MCF 10A (cell line): ENCODE measurements at regions not wholly inside any gene's neighbourhood (a gene's known extent, or its start where the extent isn't known, plus 50 kb on each side); places are given as distances from the start of the nearest gene placed in this dataset.
"Not testable (repeated sequence)": the region's sequence is repeated elsewhere in the genome, so short reads cannot be mapped to it uniquely, and the experiment has no call there.

Experiments
- BruUV-seq: library from RNA; stranded (reverse); fragments of 400-500 nt; replicated peaks from 2 replicates; lab custom pipeline; 2021; lab: Mats Ljungman, UMichigan
- CTCF ChIA-PET: fragments of 300-600 bp; sonication (Branson Sonifier 250); formaldehyde crosslinking; extraction: SDS; loops from one replicate; lab custom pipeline; 2021; ENCODE audit warnings: antibody characterized with exemption, inconsistent platforms; lab: Yijun Ruan, JAX
- POLR2A ChIA-PET: fragments of 300-600, 350-650 bp; sonication (Branson Sonifier 250); formaldehyde crosslinking; extraction: SDS; loops from one replicate; lab custom pipeline; 2020; ENCODE audit warnings: antibody characterized with exemption, inconsistent platforms; lab: Yijun Ruan, JAX
- DNase-seq: peaks from one replicate; pipeline ENCODE4 v3.0.0-alpha.2; 2018; ENCODE audit not compliant: unreplicated experiment
- H3K27ac Mint-ChIP-seq: one replicate; pipeline ENCODE4 v1.8.0; 2022; ENCODE audit warnings: mild to moderate bottlenecking, low read depth, mixed read lengths; ENCODE audit not compliant: unreplicated experiment
- H3K27me3 Mint-ChIP-seq: one replicate; pipeline ENCODE4 v1.8.0; 2022; ENCODE audit warnings: mixed read lengths; ENCODE audit not compliant: insufficient read depth, unreplicated experiment
- H3K36me3 Mint-ChIP-seq: one replicate; pipeline ENCODE4 v1.8.0; 2022; ENCODE audit warnings: mild to moderate bottlenecking, moderate library complexity, mixed read lengths; ENCODE audit not compliant: insufficient read depth, unreplicated experiment
- H3K4me1 Mint-ChIP-seq: one replicate; pipeline ENCODE4 v1.8.0; 2022; ENCODE audit warnings: mixed read lengths; ENCODE audit not compliant: insufficient read depth, unreplicated experiment
- H3K4me3 Mint-ChIP-seq: one replicate; pipeline ENCODE4 v1.8.0; 2022; ENCODE audit warnings: mild to moderate bottlenecking, moderate library complexity, mixed read lengths; ENCODE audit not compliant: unreplicated experiment
- H3K9me3 Mint-ChIP-seq: one replicate; pipeline ENCODE4 v1.8.0; 2022; ENCODE audit warnings: mixed read lengths; ENCODE audit not compliant: unreplicated experiment
- intact Hi-C: fragments of 100-400 bp; cut with micrococcal nuclease; formaldehyde crosslinking; loops from 2 replicates; pipeline ENCODE4 v1.14.1; 2022
- TF ChIP-seq, protein P1 (sequence below): fragments of 200-600 bp; IDR thresholded peaks from one replicate; pipeline ENCODE4 v1.8.0; 2022; ENCODE audit warnings: antibody characterized with exemption, mild to moderate bottlenecking; ENCODE audit not compliant: unreplicated experiment

DNA sequence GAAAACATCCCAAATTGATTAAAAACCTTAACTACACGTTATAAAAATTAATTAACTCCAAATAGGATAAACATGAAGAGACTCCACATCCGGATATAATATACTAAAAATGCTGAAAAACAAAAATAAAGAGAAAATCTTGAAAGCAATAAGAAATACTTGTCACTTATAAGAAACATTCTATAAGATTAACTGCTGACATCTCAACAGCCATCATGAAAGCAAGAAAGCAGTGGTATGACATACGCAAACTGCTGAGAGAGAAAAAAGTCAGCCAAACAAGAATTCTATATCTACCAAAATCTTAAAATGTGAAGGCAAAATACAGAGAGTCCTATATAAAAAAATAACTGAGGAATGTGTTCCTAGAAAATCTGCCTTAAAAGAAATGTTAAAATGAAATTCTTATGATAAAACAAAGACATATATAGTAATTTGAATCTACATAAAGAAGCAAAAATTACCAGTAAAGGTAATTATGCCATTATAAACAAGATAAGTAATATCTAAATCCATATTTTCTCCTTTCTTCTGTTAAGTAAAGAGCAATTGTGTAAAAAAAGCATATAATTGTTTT, 1851.1 kb downstream of the PCDH9 start:
- peak; percentile 35 for DNase-seq
- intact Hi-C loops: no loop called here
- Mint-ChIP-seq H3K4me3 (no peak overlapping the region), H3K9me3 (peaks cover 16% of the 10 kb centered on the region), H3K4me1 (no peaks in the 10 kb centered on the region), H3K36me3 (no peaks in the 10 kb centered on the region), H3K27me3 (no peaks in the 10 kb centered on the region), H3K27ac (no peak overlapping the region)
- ChIA-PET POLR2A (no interaction called here), CTCF (no interaction called here)
- TF ChIP-seq, protein P1, sequence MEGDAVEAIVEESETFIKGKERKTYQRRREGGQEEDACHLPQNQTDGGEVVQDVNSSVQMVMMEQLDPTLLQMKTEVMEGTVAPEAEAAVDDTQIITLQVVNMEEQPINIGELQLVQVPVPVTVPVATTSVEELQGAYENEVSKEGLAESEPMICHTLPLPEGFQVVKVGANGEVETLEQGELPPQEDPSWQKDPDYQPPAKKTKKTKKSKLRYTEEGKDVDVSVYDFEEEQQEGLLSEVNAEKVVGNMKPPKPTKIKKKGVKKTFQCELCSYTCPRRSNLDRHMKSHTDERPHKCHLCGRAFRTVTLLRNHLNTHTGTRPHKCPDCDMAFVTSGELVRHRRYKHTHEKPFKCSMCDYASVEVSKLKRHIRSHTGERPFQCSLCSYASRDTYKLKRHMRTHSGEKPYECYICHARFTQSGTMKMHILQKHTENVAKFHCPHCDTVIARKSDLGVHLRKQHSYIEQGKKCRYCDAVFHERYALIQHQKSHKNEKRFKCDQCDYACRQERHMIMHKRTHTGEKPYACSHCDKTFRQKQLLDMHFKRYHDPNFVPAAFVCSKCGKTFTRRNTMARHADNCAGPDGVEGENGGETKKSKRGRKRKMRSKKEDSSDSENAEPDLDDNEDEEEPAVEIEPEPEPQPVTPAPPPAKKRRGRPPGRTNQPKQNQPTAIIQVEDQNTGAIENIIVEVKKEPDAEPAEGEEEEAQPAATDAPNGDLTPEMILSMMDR: no peak
- no TSS peak for BruUV-seq

DNA sequence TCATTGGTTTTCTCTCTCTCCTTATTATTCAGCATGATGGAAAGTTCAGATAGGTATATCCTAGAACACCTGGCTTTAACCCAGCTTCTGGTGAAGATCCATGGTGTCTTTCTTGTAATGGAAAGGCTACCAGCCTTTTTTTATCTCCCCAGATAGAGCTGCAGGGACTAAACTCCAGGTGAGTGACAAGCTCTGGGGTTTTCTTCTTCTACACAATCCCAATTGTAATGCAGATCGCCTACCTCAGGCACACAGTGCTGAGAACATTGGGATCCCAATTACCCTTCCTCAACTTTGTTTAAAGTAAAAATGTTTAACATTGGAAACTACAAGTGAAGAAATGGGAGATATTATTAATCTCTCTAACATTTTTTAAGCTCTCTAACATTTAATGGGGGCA, 1851.7 kb downstream of the PCDH9 start:
- intact Hi-C loops: no loop called here
- no peaks in the 10 kb centered on the region for H3K36me3 Mint-ChIP-seq
- H3K4me1 Mint-ChIP-seq: no peaks in the 10 kb centered on the region
- H3K27me3 Mint-ChIP-seq: no peaks in the 10 kb centered on the region
- BruUV-seq: no TSS peak
- CTCF ChIA-PET: no interaction called here
- no peak overlapping the region for H3K4me3 Mint-ChIP-seq
- TF ChIP-seq, protein P1: no peak
- POLR2A ChIA-PET: no interaction called here
- no peak overlapping the region for H3K27ac Mint-ChIP-seq
- DNase-seq: no peak
- H3K9me3 Mint-ChIP-seq: peaks cover 11% of the 10 kb centered on the region

DNA sequence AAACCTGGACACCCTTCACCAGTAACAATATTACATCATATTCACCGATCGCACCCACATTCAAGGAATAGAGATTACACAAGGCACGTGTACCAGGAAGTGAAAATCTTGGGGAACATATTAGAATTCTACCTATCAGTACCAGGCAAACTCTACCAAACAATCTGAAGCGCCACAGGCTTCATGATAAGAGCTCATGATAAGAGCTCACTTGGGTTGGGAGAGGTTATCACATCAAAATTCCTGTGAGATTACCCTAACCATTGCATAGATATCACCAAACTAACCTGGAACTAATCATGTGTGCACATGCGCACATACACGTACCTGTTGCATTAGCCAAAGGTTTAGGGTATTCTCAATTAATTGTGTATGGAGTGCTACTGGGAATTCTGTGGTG, 1861.3 kb downstream of the PCDH9 start:
- no peak for DNase-seq
- ChIA-PET POLR2A (no interaction called here), CTCF (no interaction called here)
- H3K4me3 Mint-ChIP-seq: no peak overlapping the region
- H3K27me3 Mint-ChIP-seq: no peaks in the 10 kb centered on the region
- intact Hi-C loops: no loop called here
- H3K9me3 Mint-ChIP-seq: peaks cover 7% of the 10 kb centered on the region
- no peaks in the 10 kb centered on the region for H3K4me1 Mint-ChIP-seq
- H3K27ac Mint-ChIP-seq: no peak overlapping the region
- TF ChIP-seq, protein P1: no peak
- BruUV-seq: no TSS peak
- H3K36me3 Mint-ChIP-seq: no peaks in the 10 kb centered on the region

DNA sequence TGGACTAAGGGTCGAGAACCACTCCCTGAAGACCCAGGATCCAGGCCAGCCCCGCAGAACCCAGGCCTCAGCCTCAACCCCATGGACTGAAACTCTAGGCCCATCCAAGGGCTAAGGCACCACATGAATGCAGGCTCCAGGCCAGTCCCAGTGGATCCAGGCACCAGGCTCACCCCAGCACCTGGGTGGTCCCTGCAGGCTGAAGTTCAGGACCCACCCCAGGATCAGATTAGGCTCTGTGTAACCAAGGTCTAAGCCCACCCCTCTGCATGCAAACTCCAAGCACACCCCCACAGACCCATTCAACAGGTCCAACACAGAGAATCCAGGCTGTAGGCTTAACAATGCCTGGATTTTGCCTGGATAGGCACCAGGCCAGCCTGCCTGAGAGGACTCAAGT, 1876.2 kb downstream of the PCDH9 start:
- H3K27ac Mint-ChIP-seq: no peak overlapping the region
- TF ChIP-seq, protein P1: no peak

DNA sequence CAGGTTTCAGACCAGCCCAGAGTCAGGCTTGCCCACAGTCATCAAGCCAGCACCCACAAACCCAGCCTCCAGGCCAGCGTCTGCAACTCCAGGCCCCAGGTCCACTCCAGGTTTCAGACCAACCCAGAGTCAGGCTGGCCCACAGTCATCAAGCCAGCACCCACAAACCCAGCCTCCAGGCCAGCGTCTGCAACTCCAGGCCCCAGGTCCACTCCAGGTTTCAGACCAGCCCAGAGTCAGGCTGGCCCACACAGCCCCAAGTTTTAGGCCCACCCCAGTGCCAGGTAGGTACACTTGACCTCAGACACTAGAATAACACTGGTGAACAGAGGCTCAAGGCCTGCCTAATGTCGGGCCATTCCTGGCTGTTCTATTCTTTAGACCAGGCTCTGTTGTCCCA, 1877.0 kb downstream of the PCDH9 start:
- POLR2A ChIA-PET, BruUV-seq, H3K27ac Mint-ChIP-seq, H3K27me3 Mint-ChIP-seq, CTCF ChIA-PET, H3K9me3 Mint-ChIP-seq, H3K36me3 Mint-ChIP-seq, DNase-seq, H3K4me1 Mint-ChIP-seq, intact Hi-C loops, H3K4me3 Mint-ChIP-seq: not testable (repeated sequence)

More for the DNA sequence above, 1876.2 kb downstream of the PCDH9 start:
- Mint-ChIP-seq H3K27me3 (no peaks in the 10 kb centered on the region), H3K4me1 (no peaks in the 10 kb centered on the region), H3K4me3 (no peak overlapping the region), H3K36me3 (no peaks in the 10 kb centered on the region), H3K9me3 (no peaks in the 10 kb centered on the region)
- POLR2A ChIA-PET: no interaction called here
- intact Hi-C loops: no loop called here
- CTCF ChIA-PET: no interaction called here
- DNase-seq: no peak
- no TSS peak for BruUV-seq
